ENCODE measurements at regions not wholly inside any gene's neighbourhood (a gene's known extent, or its start where the extent isn't known, plus 50 kb on each side); places are given as distances from the start of the nearest gene placed in this dataset.

- Histone ChIP-seq H3K4me3 (no peak overlapping the region), H2AFZ (peak overlapping the region; percentile 56; the same call in 1 of the 2 replicates), H3K79me2 (replicated peaks; ENCODE audit: insufficient read depth) (no peaks in the 10 kb centered on the region), H3K4me1 (ENCODE audit: insufficient read depth) (no peaks in the 10 kb centered on the region), H4K20me1 (replicated peaks; ENCODE audit: insufficient read depth) (no peaks in the 10 kb centered on the region), H3K4me2 (no peak overlapping the region), H3K27ac (ENCODE audit: low read depth) (no peak overlapping the region), H3K36me3 (ENCODE audit: insufficient read depth) (no peaks in the 10 kb centered on the region), H3F3A (replicated peaks; ENCODE audit: low read depth) (no peaks in the 10 kb centered on the region), H3K27me3 (ENCODE audit: insufficient read depth) (no peaks in the 10 kb centered on the region), H3K9me2 (ENCODE audit: insufficient read depth) (no peaks in the 10 kb centered on the region)
- H3K9me3 Mint-ChIP-seq: no peaks in the 10 kb centered on the region
- peaks cover 6% of the 10 kb centered on the region; the same call in 1 of the 3 replicates for H3K4me1 Mint-ChIP-seq
- no peak for ATAC-seq
- no peak overlapping the region for H3K27ac Mint-ChIP-seq
- H3K36me3 Mint-ChIP-seq (ENCODE audit: low read depth): no peaks in the 10 kb centered on the region
- no peak overlapping the region for H3K4me3 Mint-ChIP-seq
- no peaks in the 10 kb centered on the region for H3K27me3 Mint-ChIP-seq (ENCODE audit: insufficient read depth, low read depth, poor library complexity)
- TF ChIP-seq ZNF331 (CRISPR knock-in tag; IDR thresholded peaks at IDR 0.05; ENCODE audit: low read depth) (no peak), STAT1 (IDR thresholded peaks at IDR 0.05; ENCODE audit: unreplicated experiment) (no peak), CTCF (conservative IDR thresholded peaks at IDR 0.05; ENCODE audit: low read depth in 2 of 2) (no peak), JUNB (IDR thresholded peaks at IDR 0.05; ENCODE audit: unreplicated experiment) (no peak), POLR2AphosphoS5 (IDR thresholded peaks at IDR 0.05; ENCODE audit: low read depth) (no peak), NANOG (IDR thresholded peaks at IDR 0.05; ENCODE audit: borderline replicate concordance) (no peak), ZNF462 (CRISPR knock-in tag; IDR thresholded peaks at IDR 0.05) (no peak), ETS1 (IDR thresholded peaks at IDR 0.05) (no peak), EZH2phosphoT487 (IDR thresholded peaks at IDR 0.05; ENCODE audit: unreplicated experiment) (no peak)
- TF ChIP-seq, protein P1, sequence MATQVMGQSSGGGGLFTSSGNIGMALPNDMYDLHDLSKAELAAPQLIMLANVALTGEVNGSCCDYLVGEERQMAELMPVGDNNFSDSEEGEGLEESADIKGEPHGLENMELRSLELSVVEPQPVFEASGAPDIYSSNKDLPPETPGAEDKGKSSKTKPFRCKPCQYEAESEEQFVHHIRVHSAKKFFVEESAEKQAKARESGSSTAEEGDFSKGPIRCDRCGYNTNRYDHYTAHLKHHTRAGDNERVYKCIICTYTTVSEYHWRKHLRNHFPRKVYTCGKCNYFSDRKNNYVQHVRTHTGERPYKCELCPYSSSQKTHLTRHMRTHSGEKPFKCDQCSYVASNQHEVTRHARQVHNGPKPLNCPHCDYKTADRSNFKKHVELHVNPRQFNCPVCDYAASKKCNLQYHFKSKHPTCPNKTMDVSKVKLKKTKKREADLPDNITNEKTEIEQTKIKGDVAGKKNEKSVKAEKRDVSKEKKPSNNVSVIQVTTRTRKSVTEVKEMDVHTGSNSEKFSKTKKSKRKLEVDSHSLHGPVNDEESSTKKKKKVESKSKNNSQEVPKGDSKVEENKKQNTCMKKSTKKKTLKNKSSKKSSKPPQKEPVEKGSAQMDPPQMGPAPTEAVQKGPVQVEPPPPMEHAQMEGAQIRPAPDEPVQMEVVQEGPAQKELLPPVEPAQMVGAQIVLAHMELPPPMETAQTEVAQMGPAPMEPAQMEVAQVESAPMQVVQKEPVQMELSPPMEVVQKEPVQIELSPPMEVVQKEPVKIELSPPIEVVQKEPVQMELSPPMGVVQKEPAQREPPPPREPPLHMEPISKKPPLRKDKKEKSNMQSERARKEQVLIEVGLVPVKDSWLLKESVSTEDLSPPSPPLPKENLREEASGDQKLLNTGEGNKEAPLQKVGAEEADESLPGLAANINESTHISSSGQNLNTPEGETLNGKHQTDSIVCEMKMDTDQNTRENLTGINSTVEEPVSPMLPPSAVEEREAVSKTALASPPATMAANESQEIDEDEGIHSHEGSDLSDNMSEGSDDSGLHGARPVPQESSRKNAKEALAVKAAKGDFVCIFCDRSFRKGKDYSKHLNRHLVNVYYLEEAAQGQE (IDR thresholded peaks at IDR 0.05; ENCODE audit: unreplicated experiment): no peak
- DNase-seq (ENCODE audit: low spot score): no peak
Observed at GRCh38 chr9:72462340-72462739, 59.1 kb upstream of the TMC1 start.
